ENCODE measurements at regions not wholly inside any gene's neighbourhood (a gene's known extent, or its start where the extent isn't known, plus 50 kb on each side); places are given as distances from the start of the nearest gene placed in this dataset.

GRCh38 chr2:133667968-133668367, 99.7 kb upstream of the NCKAP5 start:
- no peak for DNase-seq

DNA sequence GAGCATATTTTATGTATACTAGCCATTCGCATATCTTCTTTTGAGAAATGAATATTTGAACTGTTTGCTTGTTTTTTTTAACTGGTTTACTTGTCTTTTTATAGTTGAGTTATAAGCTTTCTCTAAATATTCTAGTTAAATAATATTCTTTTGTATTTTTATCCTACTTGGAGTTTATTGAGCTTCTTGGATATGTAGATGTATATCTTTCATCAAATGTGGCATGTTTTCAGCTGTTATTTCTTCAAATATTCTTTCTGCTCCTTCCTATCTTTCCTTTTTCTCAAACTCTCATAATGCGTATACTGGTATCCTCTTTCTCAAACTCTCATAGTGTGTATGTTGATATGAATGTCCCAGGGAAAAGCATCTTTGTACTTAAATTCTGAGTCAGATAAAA, 100.3 kb upstream of the NCKAP5 start:
- no peak for DNase-seq

- no peak for DNase-seq
Measured at GRCh38 chr2:133673305-133673905, 105.1 kb upstream of the NCKAP5 start.

GRCh38 chr2:133674066-133674432, 105.8 kb upstream of the NCKAP5 start:
- no peak for DNase-seq

DNA sequence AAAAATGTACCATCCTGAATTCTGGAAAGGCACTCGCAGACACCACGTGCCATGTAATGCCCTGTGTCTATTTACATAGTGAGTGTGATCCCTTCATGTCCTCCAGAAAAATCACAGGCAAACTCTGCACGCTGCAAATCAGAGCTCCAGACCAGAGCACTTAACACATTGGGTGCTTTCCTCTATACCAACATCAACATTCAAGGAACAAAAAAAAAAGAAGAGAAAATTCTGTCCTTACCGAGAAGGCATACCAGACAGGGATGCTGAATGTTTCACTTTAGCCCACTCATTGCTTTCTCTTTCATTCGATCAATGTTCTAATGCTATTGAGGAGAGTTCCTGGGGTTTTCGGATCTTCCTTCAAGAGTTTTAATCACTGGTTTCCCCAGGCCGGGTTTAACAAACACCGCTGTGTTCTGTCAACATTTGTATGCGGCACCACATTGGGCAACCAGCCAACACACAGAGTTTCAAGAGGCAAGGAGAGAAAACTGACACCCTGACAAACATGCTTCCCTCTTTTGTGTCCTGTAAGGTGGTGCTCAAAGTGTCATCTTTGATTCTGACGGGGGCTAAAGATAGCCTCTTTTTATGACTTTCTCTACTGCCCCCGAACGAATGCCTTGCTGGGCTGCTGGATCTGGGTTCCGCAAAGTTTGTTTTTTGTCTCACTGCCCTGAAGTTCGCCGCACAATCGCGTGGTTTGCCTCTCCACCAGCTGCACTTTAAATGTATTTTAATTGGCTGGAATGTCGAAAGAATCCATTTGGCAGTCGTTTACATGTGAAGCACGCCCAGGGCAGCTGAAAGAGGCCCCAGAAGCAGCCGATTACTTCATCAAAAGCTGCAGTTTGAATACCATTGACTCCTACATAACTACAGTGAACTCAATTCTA, 106.4 kb upstream of the NCKAP5 start:
- DNase-seq = peak; percentile 55

DNA sequence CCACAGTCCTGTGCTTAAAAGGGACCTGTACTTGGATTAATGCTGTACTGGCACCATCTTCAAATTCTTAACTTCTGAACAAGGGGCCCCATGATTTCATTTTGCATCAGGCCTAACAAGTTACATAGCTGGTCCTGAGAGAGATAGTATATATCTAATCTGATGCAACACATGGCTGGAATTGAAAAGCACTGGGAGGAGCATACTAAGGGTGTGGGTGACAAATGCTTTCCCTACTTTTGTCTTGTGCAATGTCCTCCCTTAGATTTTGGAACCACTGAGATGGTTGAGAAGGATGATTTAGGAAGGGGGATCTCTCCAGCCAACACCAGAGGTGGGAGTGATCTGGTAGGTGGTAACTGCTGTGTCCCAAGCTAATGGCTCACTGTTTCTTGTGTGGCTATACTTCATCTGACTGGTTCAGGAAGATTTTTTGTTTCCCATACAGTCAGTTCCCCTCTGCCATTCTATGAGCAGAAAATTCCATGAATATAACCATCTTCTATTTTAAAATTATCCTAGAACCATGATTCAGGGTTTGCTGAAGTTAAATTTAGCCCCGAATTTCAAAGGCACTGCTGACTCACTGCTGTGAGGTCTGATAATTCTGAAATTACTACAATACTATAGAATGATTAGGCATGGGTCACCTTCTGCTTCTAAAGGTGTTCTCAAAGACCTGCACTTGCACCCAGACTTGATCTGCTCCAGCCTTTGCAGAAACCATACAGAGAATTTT, 108.3 kb upstream of the NCKAP5 start:
- no peak for DNase-seq

GRCh38 chr2:133680343-133681049, 112.2 kb upstream of the NCKAP5 start:
- no peak for DNase-seq

DNA sequence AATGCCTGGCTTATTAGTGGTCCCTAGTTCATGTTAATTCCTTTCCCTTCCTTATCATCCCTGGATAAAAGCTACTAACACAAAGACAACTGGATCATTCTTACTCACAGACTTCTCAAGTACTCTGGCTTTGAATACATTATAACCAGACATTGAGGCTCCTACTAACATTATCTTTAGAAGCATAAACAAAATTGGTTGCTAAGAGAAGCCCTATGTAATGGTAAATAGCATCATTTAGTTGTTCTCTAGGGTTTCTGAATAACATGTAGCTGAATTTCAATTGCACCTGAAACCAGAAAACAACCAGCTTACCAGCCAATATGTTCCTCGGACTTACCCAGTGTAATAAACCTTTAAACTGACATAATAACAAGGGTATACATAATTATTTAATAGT, 114.1 kb upstream of the NCKAP5 start:
- no peak for DNase-seq

- DNase-seq = no peak
Measured at GRCh38 chr2:133682906-133683305, 114.6 kb upstream of the NCKAP5 start.

GRCh38 chr2:133685636-133686215, 117.5 kb upstream of the NCKAP5 start:
- no peak for DNase-seq

DNA sequence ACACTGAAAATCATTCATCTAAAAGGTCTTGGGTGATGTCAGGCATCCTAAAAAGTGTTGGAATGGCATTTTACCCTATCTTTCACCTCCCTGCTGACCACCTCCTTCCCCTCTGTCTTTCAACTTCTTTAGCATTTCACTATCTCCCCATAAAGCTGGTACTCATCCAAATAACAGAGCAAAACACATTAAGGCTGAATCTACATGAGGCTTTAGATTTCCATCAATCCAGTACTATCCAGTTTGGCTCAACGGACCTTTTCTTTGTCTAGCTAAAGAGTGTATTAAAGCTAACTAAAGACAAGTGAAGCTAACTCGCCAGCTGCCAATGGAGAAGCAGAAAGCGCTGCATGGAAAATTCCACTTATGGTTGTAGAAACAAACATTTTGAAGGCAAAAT, 122.5 kb upstream of the NCKAP5 start:
- no peak for DNase-seq

GRCh38 chr2:133691336-133691735, 123.1 kb upstream of the NCKAP5 start:
- no peak for DNase-seq

DNA sequence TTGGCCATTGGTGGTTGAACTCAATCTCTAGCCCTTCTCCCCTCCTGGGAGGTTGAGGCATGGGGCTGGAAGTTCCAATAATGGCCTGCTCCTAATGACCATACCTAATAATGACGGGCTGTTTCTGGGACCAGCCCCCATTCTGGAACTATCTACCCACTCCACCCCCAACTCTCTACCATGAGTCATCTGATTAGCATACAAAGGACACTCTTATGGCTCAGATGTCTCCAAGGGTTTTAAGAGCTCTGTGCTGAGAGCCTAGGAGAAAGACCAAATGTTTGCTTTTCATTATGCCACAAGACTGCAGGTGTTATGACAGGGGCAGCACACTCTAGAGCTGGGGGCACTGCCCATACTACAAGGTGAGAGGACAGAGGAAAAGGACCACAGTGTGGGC, 137.0 kb upstream of the NCKAP5 start:
- no peak for DNase-seq

DNA sequence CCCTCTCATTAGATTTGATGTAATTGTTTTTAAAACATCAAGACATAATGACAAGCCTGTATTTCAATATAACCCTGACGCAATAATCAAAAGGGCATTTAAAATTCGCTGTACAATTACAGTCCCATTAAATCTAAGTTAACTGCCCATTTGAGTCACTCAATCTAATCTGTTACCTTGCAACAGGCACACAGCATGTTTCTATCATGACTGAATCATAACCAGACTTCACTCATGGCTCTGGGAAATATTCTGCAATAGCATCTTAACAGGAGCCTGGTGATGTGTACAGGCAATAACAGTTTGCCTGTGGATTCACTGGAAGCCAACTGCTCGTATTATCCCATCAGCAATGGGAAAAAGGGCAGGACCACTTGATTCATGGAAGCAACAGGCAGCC, 142.3 kb upstream of the NCKAP5 start:
- DNase-seq = no peak

GRCh38 chr2:133711201-133711600, 142.9 kb upstream of the NCKAP5 start:
- DNase-seq = no peak

DNA sequence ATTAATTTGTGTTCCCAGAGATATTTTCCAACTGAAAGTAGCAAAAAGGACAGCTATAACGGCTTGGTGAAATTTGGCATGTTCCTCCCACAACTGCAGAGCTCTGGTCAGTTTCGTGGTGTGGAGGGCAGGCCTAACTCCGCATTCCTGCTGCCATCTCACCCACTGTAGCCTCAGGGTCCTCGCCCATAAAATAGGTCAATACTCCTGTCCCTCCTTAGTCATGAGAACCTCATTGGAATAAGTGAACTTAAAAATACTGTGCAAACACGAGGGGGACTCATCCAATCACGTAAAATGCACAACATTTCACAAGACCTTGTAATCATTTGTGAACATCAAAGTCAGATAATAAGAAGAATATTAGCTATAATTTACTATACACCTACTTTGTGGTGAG, 143.5 kb upstream of the NCKAP5 start:
- DNase-seq = no peak

GRCh38 chr2:133712369-133712768, 144.1 kb upstream of the NCKAP5 start:
- no peak for DNase-seq

DNA sequence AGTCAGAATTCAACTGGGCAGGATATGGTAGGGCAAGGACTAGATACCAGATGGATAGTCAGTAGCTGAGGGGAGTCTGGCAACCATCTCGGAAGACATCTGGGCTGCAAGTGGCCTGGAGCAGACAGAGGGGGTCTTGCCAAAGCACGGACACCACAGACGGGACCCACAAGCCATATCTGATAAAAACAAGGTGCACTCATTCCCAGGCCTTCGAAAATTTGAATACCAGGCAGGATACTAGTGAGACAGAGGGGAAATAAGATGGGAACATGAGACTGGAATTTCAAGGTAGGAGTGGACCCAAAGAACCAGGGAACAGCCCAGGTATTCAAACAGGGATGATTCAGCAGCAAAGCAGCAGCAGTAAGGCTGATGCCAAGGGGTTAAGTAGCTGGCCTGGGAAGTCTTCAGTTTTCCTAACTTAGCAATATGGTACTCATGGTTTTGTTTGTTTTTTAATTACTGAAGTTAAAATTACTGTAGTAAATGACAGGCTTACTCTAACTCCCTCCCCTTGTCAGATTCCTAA, 144.9 kb upstream of the NCKAP5 start:
- no peak for DNase-seq

DNA sequence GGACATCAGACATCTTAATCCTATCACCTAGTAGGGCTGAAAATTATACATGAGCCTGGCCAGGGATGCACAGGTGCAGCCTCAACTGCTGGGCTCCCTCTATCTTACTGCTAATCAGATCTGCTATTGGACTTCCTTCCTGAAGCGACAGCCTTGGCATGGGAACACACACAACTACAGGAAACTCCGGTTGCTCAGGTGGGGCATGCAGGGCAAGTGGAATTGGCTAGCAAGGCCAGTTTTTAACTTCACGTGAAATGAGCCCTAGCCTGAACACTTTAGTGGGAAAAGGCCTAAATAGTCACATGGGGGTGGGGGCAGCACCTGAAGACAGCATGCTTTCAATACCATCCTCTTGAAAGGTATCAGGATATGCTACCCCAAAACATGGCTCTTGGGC, 147.9 kb upstream of the NCKAP5 start:
- DNase-seq = no peak

GRCh38 chr2:133717497-133717896, 149.2 kb upstream of the NCKAP5 start:
- no peak for DNase-seq

DNA sequence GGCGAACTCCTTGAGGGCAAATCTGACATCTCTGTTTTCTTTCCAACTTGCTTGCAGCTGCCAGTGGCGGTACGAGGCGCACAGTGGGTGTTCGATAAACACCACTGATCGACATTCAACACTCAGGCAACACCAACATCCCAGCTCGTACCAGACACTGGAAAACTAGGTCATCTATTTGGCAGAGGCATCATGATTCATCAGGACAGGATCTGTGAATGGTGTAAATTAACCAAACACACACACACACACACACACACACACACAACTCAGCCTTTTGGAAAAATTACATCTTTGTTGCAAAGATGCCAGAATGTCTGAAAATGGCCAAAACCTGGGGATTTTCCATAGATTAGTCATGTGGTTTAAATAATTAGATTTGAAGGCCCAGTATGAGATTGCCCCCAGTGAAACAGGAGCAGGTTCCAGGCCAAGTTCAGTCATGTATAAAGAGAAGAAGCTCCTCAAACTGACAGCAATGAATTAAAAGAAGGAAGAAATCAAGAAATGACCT, 150.5 kb upstream of the NCKAP5 start:
- DNase-seq = no peak

DNA sequence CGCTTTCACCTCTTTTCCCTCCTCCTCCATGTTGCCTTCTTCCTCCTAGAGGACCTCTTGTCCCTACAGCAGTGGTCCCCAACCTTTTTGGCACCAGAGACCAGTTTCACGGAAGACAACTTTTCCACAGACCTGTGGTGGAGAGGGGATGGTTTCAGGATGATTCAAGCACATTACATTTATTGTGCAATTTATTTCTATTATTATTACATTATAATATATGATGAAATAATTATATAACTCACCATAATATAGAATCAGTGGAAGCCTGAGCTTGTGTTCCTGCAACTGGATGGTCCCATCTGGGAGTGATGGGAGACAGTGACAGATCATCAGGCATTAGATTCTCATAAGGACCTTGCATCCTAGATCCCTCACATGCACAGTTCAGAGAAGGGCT, 152.2 kb upstream of the NCKAP5 start:
- DNase-seq = no peak

Data from NCI-H1694 treated with DMSO at 0.1 percent for 48 hours (cell line).